Endothelial cell of umbilical vein (primary cell): ENCODE measurements at regions not wholly inside any gene's neighbourhood (a gene's known extent, or its start where the extent isn't known, plus 50 kb on each side); places are given as distances from the start of the nearest gene placed in this dataset.

Experiments used
- BruUV-seq: library from RNA; stranded (reverse); fragments of 400-500 nt; replicated peaks from 2 replicates; lab custom pipeline; 2021; lab: Mats Ljungman, UMichigan
- CTCF ChIA-PET: fragments of 300-600, 350-600 bp; sonication (Branson Sonifier 250); formaldehyde crosslinking; loops from one replicate; lab custom pipeline; 2021; ENCODE audit warnings: antibody characterized with exemption, inconsistent platforms; lab: Charles Lee
- POLR2A ChIA-PET: fragments of 300-600, 350-600 bp; sonication (Branson Sonifier 250); formaldehyde crosslinking; loops from one replicate; lab custom pipeline; 2021; ENCODE audit warnings: antibody characterized with exemption, inconsistent platforms; lab: Charles Lee
- DNase-seq: peaks from one replicate; pipeline ENCODE4 v3.0.0-alpha.2; 2011; ENCODE audit warnings: low read depth, low spot score
- FAIRE-seq: peaks from 2 replicates; lab custom pipeline; 2011; peaks lifted over from hg19 to GRCh38; lab: Jason Lieb, UNC
- H2AFZ ChIP-seq: 2 replicates; pipeline ENCODE4 v1.6.0; 2012; ENCODE audit warnings: low read depth, low read length, control low read depth, inconsistent platforms
- H3K27ac ChIP-seq: 2 replicates; pipeline ENCODE4 v1.5.1; 2011; ENCODE audit warnings: low read depth, mild to moderate bottlenecking, control low read depth, low read length, moderate library complexity; ENCODE audit not compliant: insufficient read depth
- H3K27me3 ChIP-seq, 2 experiments: 2 replicates each; pipeline versions ENCODE4 v1.6.0 to v1.6.1; 2011; ENCODE audit warnings: low read length in 2 of 2, mixed read lengths in 1 of 2; ENCODE audit not compliant: control insufficient read depth in 2 of 2, insufficient read depth in 2 of 2
- H3K36me3 ChIP-seq, 2 experiments: 2 replicates in 1 of 2; 3 replicates in 1 of 2; pipeline ENCODE4 v1.5.1; 2011; ENCODE audit warnings: low read length in 2 of 2, mild to moderate bottlenecking in 1 of 2, moderate library complexity in 1 of 2; ENCODE audit not compliant: control insufficient read depth in 2 of 2, insufficient read depth in 2 of 2; ENCODE audit errors: extremely low read depth in 1 of 2
- H3K4me1 ChIP-seq: 3 replicates; pipeline ENCODE4 v1.5.1; 2011; ENCODE audit warnings: mild to moderate bottlenecking, low read length; ENCODE audit not compliant: control insufficient read depth, insufficient read depth; ENCODE audit errors: extremely low read depth
- H3K4me2 ChIP-seq: 2 replicates; pipeline ENCODE4 v1.6.1; 2011; ENCODE audit warnings: low read length, control low read depth, mixed read lengths; ENCODE audit not compliant: insufficient read depth
- H3K4me3 ChIP-seq, 3 experiments: fragments of 200-600 bp in 1 of 3; sonication (generic), shearing (Covaris generic) in 1 of 3; replicated peaks in 1 of 3; 2 replicates each; pipeline ENCODE4 v1.5.1; 2011 to 2016; ENCODE audit warnings: control low read depth in 3 of 3, low read length in 3 of 3, mild to moderate bottlenecking in 2 of 3, inconsistent platforms in 1 of 3, low read depth in 1 of 3, moderate library complexity in 1 of 3; ENCODE audit not compliant: insufficient read depth in 1 of 3
- H3K79me2 ChIP-seq: 2 replicates; pipeline ENCODE4 v1.6.0; 2012; ENCODE audit warnings: low read length, inconsistent platforms; ENCODE audit not compliant: control insufficient read depth, insufficient read depth
- H3K9ac ChIP-seq: replicated peaks from 2 replicates; pipeline ENCODE3; 2011; ENCODE audit warnings: low read length, control low read depth; ENCODE audit not compliant: insufficient read depth; ENCODE audit errors: extremely low read depth
- H3K9me1 ChIP-seq: replicated peaks from 3 replicates; pipeline ENCODE4 v1.6.0; 2011; ENCODE audit warnings: mild to moderate bottlenecking, low read length; ENCODE audit not compliant: control insufficient read depth, insufficient read depth; ENCODE audit errors: extremely low read depth
- H3K9me3 ChIP-seq: replicated peaks from 2 replicates; pipeline ENCODE4 v1.5.1; 2012; ENCODE audit warnings: low read length, inconsistent platforms; ENCODE audit not compliant: control insufficient read depth, insufficient read depth
- H4K20me1 ChIP-seq: replicated peaks from 2 replicates; pipeline ENCODE3; 2011; ENCODE audit warnings: mild to moderate bottlenecking, low read length; ENCODE audit not compliant: control insufficient read depth, insufficient read depth; ENCODE audit errors: extremely low read depth
- EZH2 ChIP-seq: IDR thresholded peaks from 2 replicates; pipeline ENCODE4 v1.6.1; 2012; ENCODE audit warnings: borderline replicate concordance, low read depth, mild to moderate bottlenecking, moderate library complexity, low read length, inconsistent platforms; ENCODE audit not compliant: severe bottlenecking
- FOS ChIP-seq: IDR thresholded peaks from 2 replicates; pipeline ENCODE4 v1.6.1; 2011; ENCODE audit warnings: mild to moderate bottlenecking, low read length, moderate library complexity, borderline replicate concordance; ENCODE audit not compliant: insufficient read depth
- GATA2 ChIP-seq: IDR thresholded peaks from 2 replicates; pipeline ENCODE4 v1.7.0; 2011; ENCODE audit warnings: low read depth, mild to moderate bottlenecking, moderate library complexity, mixed read lengths, low read length; ENCODE audit not compliant: insufficient read length, insufficient read depth
- JUN ChIP-seq: IDR thresholded peaks from 2 replicates; pipeline ENCODE4 v1.6.1; 2011; ENCODE audit warnings: borderline replicate concordance, low read depth; ENCODE audit not compliant: insufficient read length, insufficient read depth
- MYC ChIP-seq: IDR thresholded peaks from one replicate; pipeline ENCODE4 v1.6.1; 2011; ENCODE audit warnings: mild to moderate bottlenecking, low read depth, low read length
- POLR2A ChIP-seq: IDR thresholded peaks from 2 replicates; pipeline ENCODE4 v1.6.1; 2012; ENCODE audit warnings: low read depth, mild to moderate bottlenecking, control low read depth, low read length
- POLR2AphosphoS5 ChIP-seq: IDR thresholded peaks from 2 replicates; pipeline ENCODE4 v1.6.1; 2012; ENCODE audit warnings: low read depth, mild to moderate bottlenecking, control low read depth, low read length, moderate library complexity; ENCODE audit not compliant: insufficient read depth
- dilution Hi-C: fragments of 300-500 bp; cut with MboI; formaldehyde crosslinking; loops from one replicate; pipeline ENCODE4 v1.15.0; 2019; ENCODE audit warnings: low sequenced_read_pairs; ENCODE audit not compliant: extremely low pct_ligation_motif_present
- intact Hi-C: fragments of 100-400 bp; cut with micrococcal nuclease; formaldehyde crosslinking; loops from one replicate; pipeline ENCODE4 v1.10.0; 2022
- TF ChIP-seq, protein P1 (sequence below): IDR thresholded peaks from 2 replicates; pipeline ENCODE4 v1.6.1; 2011; ENCODE audit not compliant: insufficient read depth, insufficient read length
- TF ChIP-seq, protein P2 (sequence below), 2 donors: IDR thresholded peaks; 1 replicate in 1 of 2; 2 replicates in 1 of 2; pipeline ENCODE4 v1.5.1; 2011; ENCODE audit warnings: low read length in 2 of 2, mild to moderate bottlenecking in 2 of 2, moderate library complexity in 2 of 2, control low read depth in 1 of 2, inconsistent platforms in 1 of 2, low read depth in 1 of 2; ENCODE audit not compliant: insufficient read depth in 1 of 2; ENCODE audit errors: extremely low read depth in 1 of 2

DNA sequence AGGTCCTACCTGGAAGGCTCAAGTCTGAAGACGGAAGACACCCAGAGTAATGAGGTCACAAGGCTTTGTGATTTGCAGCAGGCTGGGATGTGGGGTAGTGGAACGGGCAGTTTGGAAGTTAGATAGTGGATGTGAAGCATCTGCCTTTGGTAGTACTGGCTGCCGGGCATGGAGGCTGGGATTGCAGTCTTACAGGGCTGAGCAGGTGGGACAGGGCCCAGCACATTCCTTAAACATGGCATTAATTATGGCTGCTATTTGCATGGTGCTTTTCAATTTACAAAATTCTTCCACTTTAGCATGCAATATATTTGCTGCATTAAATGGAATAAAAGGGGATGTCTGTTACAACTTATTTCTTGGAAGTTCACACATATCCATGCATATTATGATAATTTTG, 161.2 kb downstream of the UTP18 start:
- H3K9ac ChIP-seq: no peak overlapping the region
- H3K9me3 ChIP-seq: no peaks in the 10 kb centered on the region
- CTCF ChIA-PET: no interaction called here
- H2AFZ ChIP-seq: no peak overlapping the region
- H3K27ac ChIP-seq: no peak overlapping the region
- TF ChIP-seq POLR2AphosphoS5 (no peak), FOS (no peak)
- TF ChIP-seq, protein P1, sequence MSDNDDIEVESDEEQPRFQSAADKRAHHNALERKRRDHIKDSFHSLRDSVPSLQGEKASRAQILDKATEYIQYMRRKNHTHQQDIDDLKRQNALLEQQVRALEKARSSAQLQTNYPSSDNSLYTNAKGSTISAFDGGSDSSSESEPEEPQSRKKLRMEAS: no peak
- TF ChIP-seq, protein P2, sequence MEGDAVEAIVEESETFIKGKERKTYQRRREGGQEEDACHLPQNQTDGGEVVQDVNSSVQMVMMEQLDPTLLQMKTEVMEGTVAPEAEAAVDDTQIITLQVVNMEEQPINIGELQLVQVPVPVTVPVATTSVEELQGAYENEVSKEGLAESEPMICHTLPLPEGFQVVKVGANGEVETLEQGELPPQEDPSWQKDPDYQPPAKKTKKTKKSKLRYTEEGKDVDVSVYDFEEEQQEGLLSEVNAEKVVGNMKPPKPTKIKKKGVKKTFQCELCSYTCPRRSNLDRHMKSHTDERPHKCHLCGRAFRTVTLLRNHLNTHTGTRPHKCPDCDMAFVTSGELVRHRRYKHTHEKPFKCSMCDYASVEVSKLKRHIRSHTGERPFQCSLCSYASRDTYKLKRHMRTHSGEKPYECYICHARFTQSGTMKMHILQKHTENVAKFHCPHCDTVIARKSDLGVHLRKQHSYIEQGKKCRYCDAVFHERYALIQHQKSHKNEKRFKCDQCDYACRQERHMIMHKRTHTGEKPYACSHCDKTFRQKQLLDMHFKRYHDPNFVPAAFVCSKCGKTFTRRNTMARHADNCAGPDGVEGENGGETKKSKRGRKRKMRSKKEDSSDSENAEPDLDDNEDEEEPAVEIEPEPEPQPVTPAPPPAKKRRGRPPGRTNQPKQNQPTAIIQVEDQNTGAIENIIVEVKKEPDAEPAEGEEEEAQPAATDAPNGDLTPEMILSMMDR (IDR thresholded peaks at IDR 0.05; ENCODE audit: extremely low read depth in 1 of 2, insufficient read depth in 1 of 2, low read depth in 1 of 2, low read length in 2 of 2): no peak
- no peaks in the 10 kb centered on the region for H3K4me1 ChIP-seq
- no peak overlapping the region for H3K4me2 ChIP-seq
- intact Hi-C loops (no loop called here), dilution Hi-C loops (no loop called here)
- H3K4me3 ChIP-seq: no peak overlapping the region
- DNase-seq: no peak
- no peaks in the 10 kb centered on the region for H3K27me3 ChIP-seq
- BruUV-seq: no TSS peak
- H3K79me2 ChIP-seq: no peaks in the 10 kb centered on the region
- no peaks in the 10 kb centered on the region for H4K20me1 ChIP-seq
- POLR2A ChIA-PET: no interaction called here
- H3K9me1 ChIP-seq: no peaks in the 10 kb centered on the region
- FAIRE-seq: no peak
- no peaks in the 10 kb centered on the region for H3K36me3 ChIP-seq

DNA sequence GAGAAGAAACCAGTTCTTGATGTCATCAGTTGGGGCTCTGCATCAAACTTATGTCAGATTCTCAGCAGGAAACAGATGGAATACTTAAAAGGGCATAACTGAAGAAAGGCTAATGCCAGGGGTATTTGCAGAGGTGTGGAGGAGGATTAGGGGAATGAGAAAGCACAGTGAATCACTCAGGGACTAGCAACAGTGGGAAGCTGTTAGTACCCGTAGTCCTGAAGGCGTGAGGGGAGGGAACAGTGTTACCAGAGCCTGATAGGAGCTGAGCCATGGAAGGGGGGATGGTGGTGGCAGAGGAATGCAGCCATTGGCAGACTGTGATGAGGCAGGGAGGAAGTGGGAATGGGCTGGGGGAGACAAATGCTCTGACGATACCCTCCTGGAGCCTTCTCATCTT, 162.3 kb downstream of the UTP18 start:
- Histone ChIP-seq H3K4me1 (no peaks in the 10 kb centered on the region), H2AFZ (no peak overlapping the region), H3K27me3 (no peaks in the 10 kb centered on the region), H3K4me2 (no peak overlapping the region), H3K36me3 (no peaks in the 10 kb centered on the region), H3K9me1 (no peaks in the 10 kb centered on the region), H3K4me3 (no peak overlapping the region), H4K20me1 (no peaks in the 10 kb centered on the region), H3K9ac (no peak overlapping the region), H3K27ac (no peak overlapping the region), H3K9me3 (no peaks in the 10 kb centered on the region), H3K79me2 (no peaks in the 10 kb centered on the region)
- TF ChIP-seq, protein P1: no peak
- no peak for TF ChIP-seq EZH2
- TF ChIP-seq FOS: no peak
- no peak for TF ChIP-seq POLR2AphosphoS5
- no peak for TF ChIP-seq MYC
- no peak for TF ChIP-seq GATA2
- TF ChIP-seq, protein P2 (IDR thresholded peaks at IDR 0.05; ENCODE audit: extremely low read depth in 1 of 2, insufficient read depth in 1 of 2, low read depth in 1 of 2, low read length in 2 of 2): no peak
- no peak for TF ChIP-seq POLR2A
- no peak for TF ChIP-seq JUN
- POLR2A ChIA-PET: no interaction called here
- FAIRE-seq: no peak
- CTCF ChIA-PET: interaction anchor here (1.1 kb wide), 1 partner anchor 13 kb away, joined by 3 read pairs; no protein-coding TSS in a partner anchor
- intact Hi-C loops (no loop called here), dilution Hi-C loops (no loop called here)
- no peak for DNase-seq
- BruUV-seq: no TSS peak
